HEK293T (cell line): ENCODE measurements at regions not wholly inside any gene's neighbourhood (a gene's known extent, or its start where the extent isn't known, plus 50 kb on each side); places are given as distances from the start of the nearest gene placed in this dataset.

Experiments used
- ELF4 ChIP-seq: fragments of 450-650 bp; IDR thresholded peaks from 2 replicates; pipeline ENCODE4 v1.6.1; 2017; ENCODE audit warnings: antibody characterized with exemption
- FOXA1 ChIP-seq: fragments of 450-650 bp; IDR thresholded peaks from 2 replicates; pipeline ENCODE4 v1.6.1; 2016; ENCODE audit warnings: mild to moderate bottlenecking
- FOXK2 ChIP-seq: fragments of 450-650 bp; IDR thresholded peaks from 2 replicates; pipeline ENCODE4 v1.6.1; 2016; ENCODE audit warnings: mild to moderate bottlenecking
- HDGF ChIP-seq: fragments of 450-650 bp; IDR thresholded peaks from 2 replicates; pipeline ENCODE4 v1.6.1; 2017; ENCODE audit warnings: antibody characterized with exemption, borderline replicate concordance
- L3MBTL2 ChIP-seq: fragments of 450-650 bp; conservative IDR thresholded peaks from 2 replicates; pipeline ENCODE4 v1.6.1; 2016; ENCODE audit warnings: mild to moderate bottlenecking
- SP1 ChIP-seq: fragments of 450-650 bp; IDR thresholded peaks from 2 replicates; pipeline ENCODE4 v1.6.1; 2017
- ZNF384 ChIP-seq: fragments of 450-650 bp; IDR thresholded peaks from 2 replicates; pipeline ENCODE4 v1.6.1; 2016
- TF ChIP-seq, protein P1 (sequence below): fragments of 450-650 bp; IDR thresholded peaks from 2 replicates; pipeline ENCODE4 v1.6.1; 2016

DNA sequence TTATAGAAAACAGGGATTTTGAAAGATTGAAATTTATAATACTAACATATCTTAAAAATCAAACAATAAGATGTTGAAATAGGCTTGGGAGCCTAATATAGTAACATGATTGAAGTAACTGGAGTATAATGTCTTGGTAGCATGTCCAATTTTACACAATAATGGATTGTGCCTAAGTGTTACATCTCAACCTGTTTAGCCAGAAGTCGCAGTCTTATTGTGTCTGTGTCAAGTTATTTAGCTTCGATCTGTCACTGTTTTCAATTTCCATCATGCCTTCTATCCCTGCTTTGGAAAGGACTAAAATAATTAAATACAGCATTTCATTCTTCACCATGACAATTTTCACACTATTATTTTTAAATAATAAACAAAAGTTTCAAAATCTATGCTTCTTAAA lies 1352.2 kb downstream of the SI start:
- TF ChIP-seq FOXA1 (no peak), SP1 (no peak), ELF4 (no peak), L3MBTL2 (no peak), HDGF (no peak), FOXK2 (no peak), ZNF384 (no peak)
- TF ChIP-seq, protein P1, sequence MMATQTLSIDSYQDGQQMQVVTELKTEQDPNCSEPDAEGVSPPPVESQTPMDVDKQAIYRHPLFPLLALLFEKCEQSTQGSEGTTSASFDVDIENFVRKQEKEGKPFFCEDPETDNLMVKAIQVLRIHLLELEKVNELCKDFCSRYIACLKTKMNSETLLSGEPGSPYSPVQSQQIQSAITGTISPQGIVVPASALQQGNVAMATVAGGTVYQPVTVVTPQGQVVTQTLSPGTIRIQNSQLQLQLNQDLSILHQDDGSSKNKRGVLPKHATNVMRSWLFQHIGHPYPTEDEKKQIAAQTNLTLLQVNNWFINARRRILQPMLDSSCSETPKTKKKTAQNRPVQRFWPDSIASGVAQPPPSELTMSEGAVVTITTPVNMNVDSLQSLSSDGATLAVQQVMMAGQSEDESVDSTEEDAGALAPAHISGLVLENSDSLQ = no peak
